HEK293 (cell line): ENCODE measurements at regions not wholly inside any gene's neighbourhood (a gene's known extent, or its start where the extent isn't known, plus 50 kb on each side); places are given as distances from the start of the nearest gene placed in this dataset.

Source experiments
- BCL11A ChIP-seq: fragments of 450-650 bp; formaldehyde crosslinking; IDR thresholded peaks from 2 replicates; pipeline ENCODE4 v1.5.1; 2016; ENCODE audit warnings: low read depth, missing biosample characterization, missing genetic modification characterization
- BCL11B ChIP-seq: fragments of 450-650 bp; formaldehyde crosslinking; IDR thresholded peaks from 2 replicates; pipeline ENCODE4 v1.5.1; 2016; ENCODE audit warnings: low read depth, missing biosample characterization, missing genetic modification characterization
- EGR2 ChIP-seq: fragments of 450-650 bp; formaldehyde crosslinking; IDR thresholded peaks from 2 replicates; pipeline ENCODE4 v1.5.1; 2016; ENCODE audit warnings: low read depth, missing biosample characterization, missing genetic modification characterization
- GLI2 ChIP-seq: fragments of 450-650 bp; formaldehyde crosslinking; IDR thresholded peaks from 2 replicates; pipeline ENCODE4; 2017; ENCODE audit warnings: missing biosample characterization, missing genetic modification characterization, low read depth, borderline replicate concordance
- INSM2 ChIP-seq: fragments of 450-650 bp; formaldehyde crosslinking; IDR thresholded peaks from 2 replicates; pipeline ENCODE4 v1.5.1; 2016; ENCODE audit warnings: missing biosample characterization, missing genetic modification characterization
- KLF10 ChIP-seq: fragments of 450-650 bp; IDR thresholded peaks from 2 replicates; pipeline ENCODE4 v1.5.1; 2018; ENCODE audit warnings: missing biosample characterization, mild to moderate bottlenecking, missing genetic modification characterization
- KLF17 ChIP-seq: fragments of 450-650 bp; formaldehyde crosslinking; IDR thresholded peaks from 2 replicates; pipeline ENCODE4 v1.5.1; 2016; ENCODE audit warnings: missing biosample characterization, missing genetic modification characterization
- KLF7 ChIP-seq: fragments of 450-650 bp; formaldehyde crosslinking; IDR thresholded peaks from 2 replicates; pipeline ENCODE4 v1.5.1; 2016; ENCODE audit warnings: missing biosample characterization, missing genetic modification characterization, borderline replicate concordance
- OSR2 ChIP-seq: fragments of 450-650 bp; formaldehyde crosslinking; IDR thresholded peaks from 2 replicates; pipeline ENCODE4 v1.5.1; 2016; ENCODE audit warnings: missing biosample characterization, missing genetic modification characterization
- PRDM1 ChIP-seq: fragments of 450-650 bp; formaldehyde crosslinking; IDR thresholded peaks from 2 replicates; pipeline ENCODE4; 2016; ENCODE audit warnings: missing biosample characterization, missing genetic modification characterization
- SP2 ChIP-seq: fragments of 450-650 bp; formaldehyde crosslinking; IDR thresholded peaks from 2 replicates; pipeline ENCODE4 v1.5.1; 2016; ENCODE audit warnings: missing biosample characterization, missing genetic modification characterization
- SP3 ChIP-seq: fragments of 450-650 bp; formaldehyde crosslinking; IDR thresholded peaks from 2 replicates; pipeline ENCODE4 v1.5.1; 2016; ENCODE audit warnings: missing biosample characterization, missing genetic modification characterization
- WT1 ChIP-seq: fragments of 450-650 bp; formaldehyde crosslinking; IDR thresholded peaks from 2 replicates; pipeline ENCODE4 v1.5.1; 2016; ENCODE audit warnings: missing biosample characterization, missing genetic modification characterization
- YY1 ChIP-seq: fragments of 450-650 bp; formaldehyde crosslinking; IDR thresholded peaks from 2 replicates; pipeline ENCODE4 v1.5.1; 2018; ENCODE audit warnings: missing biosample characterization, missing genetic modification characterization
- YY2 ChIP-seq: fragments of 450-650 bp; formaldehyde crosslinking; IDR thresholded peaks from 2 replicates; pipeline ENCODE4 v1.5.1; 2016; ENCODE audit warnings: missing biosample characterization, missing genetic modification characterization
- ZBTB1 ChIP-seq: fragments of 450-650 bp; formaldehyde crosslinking; IDR thresholded peaks from 2 replicates; pipeline ENCODE4 v1.5.1; 2016; ENCODE audit warnings: missing biosample characterization, missing genetic modification characterization
- ZFP69B ChIP-seq: fragments of 450-650 bp; formaldehyde crosslinking; IDR thresholded peaks from 2 replicates; pipeline ENCODE4 v1.5.1; 2016; ENCODE audit warnings: missing biosample characterization, missing genetic modification characterization
- ZNF10 ChIP-seq: fragments of 450-650 bp; formaldehyde crosslinking; IDR thresholded peaks from 2 replicates; pipeline ENCODE4 v1.5.1; 2017; ENCODE audit warnings: missing biosample characterization, missing genetic modification characterization
- ZNF146 ChIP-seq: fragments of 450-650 bp; formaldehyde crosslinking; IDR thresholded peaks from 2 replicates; pipeline ENCODE4 v1.5.1; 2016; ENCODE audit warnings: missing biosample characterization, missing genetic modification characterization
- ZNF184 ChIP-seq: fragments of 450-650 bp; IDR thresholded peaks from 2 replicates; pipeline ENCODE4 v1.5.1; 2018; ENCODE audit warnings: missing biosample characterization, mild to moderate bottlenecking, missing genetic modification characterization
- ZNF221 ChIP-seq: fragments of 450-650 bp; formaldehyde crosslinking; IDR thresholded peaks from 2 replicates; pipeline ENCODE4 v1.5.1; 2017; ENCODE audit warnings: missing biosample characterization, missing genetic modification characterization, borderline replicate concordance
- ZNF223 ChIP-seq: fragments of 450-650 bp; formaldehyde crosslinking; IDR thresholded peaks from 2 replicates; pipeline ENCODE4 v1.5.1; 2016; ENCODE audit warnings: missing biosample characterization, missing genetic modification characterization
- ZNF341 ChIP-seq: fragments of 450-650 bp; formaldehyde crosslinking; IDR thresholded peaks from 2 replicates; pipeline ENCODE4; 2016; ENCODE audit warnings: low read depth, missing biosample characterization, missing genetic modification characterization
- ZNF544 ChIP-seq: fragments of 450-650 bp; formaldehyde crosslinking; IDR thresholded peaks from 2 replicates; pipeline ENCODE4 v1.5.0; 2017; ENCODE audit warnings: missing biosample characterization, missing genetic modification characterization
- ZNF585B ChIP-seq: fragments of 450-650 bp; formaldehyde crosslinking; IDR thresholded peaks from 2 replicates; pipeline ENCODE4 v1.5.1; 2016; ENCODE audit warnings: missing biosample characterization, missing genetic modification characterization
- ZNF596 ChIP-seq: fragments of 450-650 bp; IDR thresholded peaks from 2 replicates; pipeline ENCODE4 v1.5.0; 2018; ENCODE audit warnings: missing biosample characterization, mild to moderate bottlenecking, missing genetic modification characterization, moderate library complexity
- ZNF610 ChIP-seq: fragments of 450-650 bp; formaldehyde crosslinking; IDR thresholded peaks from 2 replicates; pipeline ENCODE4 v1.5.1; 2016; ENCODE audit warnings: missing biosample characterization, missing genetic modification characterization, borderline replicate concordance
- ZNF621 ChIP-seq: fragments of 450-650 bp; formaldehyde crosslinking; IDR thresholded peaks from 2 replicates; pipeline ENCODE4 v1.5.1; 2017; ENCODE audit warnings: missing biosample characterization, missing genetic modification characterization
- ZNF645 ChIP-seq: fragments of 450-650 bp; formaldehyde crosslinking; IDR thresholded peaks from 2 replicates; pipeline ENCODE4; 2016; ENCODE audit warnings: missing biosample characterization, missing genetic modification characterization
- ZNF654 ChIP-seq: fragments of 450-650 bp; formaldehyde crosslinking; IDR thresholded peaks from 2 replicates; pipeline ENCODE4 v1.5.1; 2016; ENCODE audit warnings: low read depth, missing biosample characterization, missing genetic modification characterization
- ZNF791 ChIP-seq: fragments of 450-650 bp; formaldehyde crosslinking; IDR thresholded peaks from 2 replicates; pipeline ENCODE4 v1.5.1; 2016; ENCODE audit warnings: missing biosample characterization, missing genetic modification characterization
- ZSCAN30 ChIP-seq: fragments of 450-650 bp; IDR thresholded peaks from 2 replicates; pipeline ENCODE4 v1.5.1; 2018; ENCODE audit warnings: missing biosample characterization, mild to moderate bottlenecking, missing genetic modification characterization, moderate library complexity
- TF ChIP-seq, protein P1 (sequence below): fragments of 450-650 bp; formaldehyde crosslinking; IDR thresholded peaks from 2 replicates; pipeline ENCODE4 v1.5.1; 2016; ENCODE audit warnings: missing biosample characterization, missing genetic modification characterization
- TF ChIP-seq, protein P2 (sequence below): fragments of 450-650 bp; formaldehyde crosslinking; IDR thresholded peaks from 2 replicates; pipeline ENCODE4 v1.5.1; 2016; ENCODE audit warnings: missing biosample characterization, missing genetic modification characterization

DNA sequence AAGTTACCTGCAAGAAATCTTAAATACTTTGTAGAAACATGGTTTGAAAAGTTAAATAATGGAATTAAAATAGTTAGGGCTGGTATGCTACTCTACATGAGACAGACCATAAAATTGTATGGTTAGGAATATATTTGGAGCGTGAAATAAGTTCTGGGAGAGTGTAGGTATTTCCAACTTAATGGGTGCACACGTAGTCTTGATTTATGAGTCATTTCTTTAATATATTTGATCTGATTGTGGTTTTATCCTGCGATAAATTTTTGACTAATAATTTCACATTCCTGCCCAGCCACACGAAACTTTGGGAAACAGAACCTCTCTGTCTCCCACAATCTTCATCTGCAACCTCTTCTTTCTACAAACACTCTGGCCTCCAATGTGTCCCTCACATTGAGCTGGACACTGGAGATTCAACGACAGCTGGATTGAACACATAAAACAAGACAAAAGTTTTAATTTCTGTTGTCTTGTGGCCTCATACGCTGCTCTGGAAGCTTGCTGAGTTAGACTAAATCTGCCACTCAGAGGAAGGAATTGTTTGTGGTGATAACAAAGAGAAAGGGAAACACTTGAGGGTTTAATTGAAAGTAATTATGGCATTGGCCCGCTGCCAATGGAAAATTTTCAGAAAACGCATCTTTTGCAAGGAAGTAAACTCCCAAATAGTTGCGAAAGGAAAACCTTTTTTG lies 201.8 kb upstream of the ZNF608 start (continued):
- TF ChIP-seq ZNF791 (no peak), ZBTB1 (no peak), ZNF221 (tag by site-specific recombination) (no peak; the same call in 1 of the 2 replicates), GLI2 (no peak), WT1 (tag by site-specific recombination) (peak; percentile 69), PRDM1 (tag by site-specific recombination) (peak; percentile 83), KLF10 (peak; percentile 48; the same call in 1 of the 2 replicates), ZNF645 (tag by site-specific recombination) (no peak), KLF7 (tag by site-specific recombination) (no peak), OSR2 (tag by site-specific recombination) (peak; percentile 58), EGR2 (tag by site-specific recombination) (no peak), ZNF544 (tag by site-specific recombination) (no peak), ZNF223 (tag by site-specific recombination) (no peak), SP2 (tag by site-specific recombination) (no peak), BCL11B (tag by site-specific recombination) (no peak), SP3 (tag by site-specific recombination) (no peak), KLF17 (no peak), ZNF184 (tag by site-specific recombination) (peak; percentile 68; the same call in 1 of the 2 replicates), ZSCAN30 (tag by site-specific recombination) (peak; percentile 67; the same call in 1 of the 2 replicates), ZNF610 (tag by site-specific recombination) (no peak; the same call in 1 of the 2 replicates), ZNF10 (tag by site-specific recombination) (no peak), ZNF621 (no peak; the same call in 1 of the 2 replicates), INSM2 (tag by site-specific recombination) (no peak), YY2 (tag by site-specific recombination) (no peak), YY1 (no peak), ZNF585B (tag by site-specific recombination) (no peak), ZNF341 (tag by site-specific recombination) (no peak), ZNF596 (tag by site-specific recombination) (0 out of 2 replicates have a peak, but pooled peaks have one; percentile 35), ZFP69B (tag by site-specific recombination) (no peak), BCL11A (tag by site-specific recombination) (no peak), ZNF654 (no peak), ZNF146 (no peak)
- TF ChIP-seq, protein P1, sequence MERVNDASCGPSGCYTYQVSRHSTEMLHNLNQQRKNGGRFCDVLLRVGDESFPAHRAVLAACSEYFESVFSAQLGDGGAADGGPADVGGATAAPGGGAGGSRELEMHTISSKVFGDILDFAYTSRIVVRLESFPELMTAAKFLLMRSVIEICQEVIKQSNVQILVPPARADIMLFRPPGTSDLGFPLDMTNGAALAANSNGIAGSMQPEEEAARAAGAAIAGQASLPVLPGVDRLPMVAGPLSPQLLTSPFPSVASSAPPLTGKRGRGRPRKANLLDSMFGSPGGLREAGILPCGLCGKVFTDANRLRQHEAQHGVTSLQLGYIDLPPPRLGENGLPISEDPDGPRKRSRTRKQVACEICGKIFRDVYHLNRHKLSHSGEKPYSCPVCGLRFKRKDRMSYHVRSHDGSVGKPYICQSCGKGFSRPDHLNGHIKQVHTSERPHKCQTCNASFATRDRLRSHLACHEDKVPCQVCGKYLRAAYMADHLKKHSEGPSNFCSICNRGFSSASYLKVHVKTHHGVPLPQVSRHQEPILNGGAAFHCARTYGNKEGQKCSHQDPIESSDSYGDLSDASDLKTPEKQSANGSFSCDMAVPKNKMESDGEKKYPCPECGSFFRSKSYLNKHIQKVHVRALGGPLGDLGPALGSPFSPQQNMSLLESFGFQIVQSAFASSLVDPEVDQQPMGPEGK (tag by site-specific recombination) = no peak
- TF ChIP-seq, protein P2, sequence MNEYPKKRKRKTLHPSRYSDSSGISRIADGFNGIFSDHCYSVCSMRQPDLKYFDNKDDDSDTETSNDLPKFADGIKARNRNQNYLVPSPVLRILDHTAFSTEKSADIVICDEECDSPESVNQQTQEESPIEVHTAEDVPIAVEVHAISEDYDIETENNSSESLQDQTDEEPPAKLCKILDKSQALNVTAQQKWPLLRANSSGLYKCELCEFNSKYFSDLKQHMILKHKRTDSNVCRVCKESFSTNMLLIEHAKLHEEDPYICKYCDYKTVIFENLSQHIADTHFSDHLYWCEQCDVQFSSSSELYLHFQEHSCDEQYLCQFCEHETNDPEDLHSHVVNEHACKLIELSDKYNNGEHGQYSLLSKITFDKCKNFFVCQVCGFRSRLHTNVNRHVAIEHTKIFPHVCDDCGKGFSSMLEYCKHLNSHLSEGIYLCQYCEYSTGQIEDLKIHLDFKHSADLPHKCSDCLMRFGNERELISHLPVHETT (tag by site-specific recombination) = no peak
